GM06990 (cell line): ENCODE measurements at regions not wholly inside any gene's neighbourhood (a gene's known extent, or its start where the extent isn't known, plus 50 kb on each side); places are given as distances from the start of the nearest gene placed in this dataset.

Source experiments
- DNase-seq: peaks from one replicate; pipeline ENCODE4 v3.0.0-alpha.2; 2011; ENCODE audit not compliant: insufficient read length; ENCODE audit errors: extremely low read depth
- H3K27me3 ChIP-seq: replicated peaks from 2 replicates; pipeline ENCODE4 v1.6.0; 2011; ENCODE audit warnings: low read length; ENCODE audit not compliant: control insufficient read depth, insufficient read depth
- H3K36me3 ChIP-seq: 2 replicates; pipeline ENCODE4 v1.5.1; 2011; ENCODE audit warnings: low read length; ENCODE audit not compliant: control insufficient read depth, insufficient read depth
- H3K4me3 ChIP-seq: replicated peaks from 2 replicates; pipeline ENCODE4 v1.5.1; 2011; ENCODE audit warnings: low read depth, mild to moderate bottlenecking, control low read depth, low read length
- TF ChIP-seq, protein P1 (sequence below): IDR thresholded peaks from 2 replicates; pipeline ENCODE4 v1.5.1; 2011; ENCODE audit warnings: low read length, control low read depth, mild to moderate bottlenecking, inconsistent platforms; ENCODE audit not compliant: insufficient read depth, poor library complexity, severe bottlenecking

GRCh38 chr1:2969845-2970291 lies 51.4 kb upstream of the ACTRT2 start:
- H3K4me3 ChIP-seq = no peak overlapping the region
- TF ChIP-seq, protein P1, sequence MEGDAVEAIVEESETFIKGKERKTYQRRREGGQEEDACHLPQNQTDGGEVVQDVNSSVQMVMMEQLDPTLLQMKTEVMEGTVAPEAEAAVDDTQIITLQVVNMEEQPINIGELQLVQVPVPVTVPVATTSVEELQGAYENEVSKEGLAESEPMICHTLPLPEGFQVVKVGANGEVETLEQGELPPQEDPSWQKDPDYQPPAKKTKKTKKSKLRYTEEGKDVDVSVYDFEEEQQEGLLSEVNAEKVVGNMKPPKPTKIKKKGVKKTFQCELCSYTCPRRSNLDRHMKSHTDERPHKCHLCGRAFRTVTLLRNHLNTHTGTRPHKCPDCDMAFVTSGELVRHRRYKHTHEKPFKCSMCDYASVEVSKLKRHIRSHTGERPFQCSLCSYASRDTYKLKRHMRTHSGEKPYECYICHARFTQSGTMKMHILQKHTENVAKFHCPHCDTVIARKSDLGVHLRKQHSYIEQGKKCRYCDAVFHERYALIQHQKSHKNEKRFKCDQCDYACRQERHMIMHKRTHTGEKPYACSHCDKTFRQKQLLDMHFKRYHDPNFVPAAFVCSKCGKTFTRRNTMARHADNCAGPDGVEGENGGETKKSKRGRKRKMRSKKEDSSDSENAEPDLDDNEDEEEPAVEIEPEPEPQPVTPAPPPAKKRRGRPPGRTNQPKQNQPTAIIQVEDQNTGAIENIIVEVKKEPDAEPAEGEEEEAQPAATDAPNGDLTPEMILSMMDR = no peak
- no peaks in the 10 kb centered on the region for H3K36me3 ChIP-seq
- H3K27me3 ChIP-seq = no peaks in the 10 kb centered on the region
- no peak for DNase-seq

GRCh38 chr1:2970311-2971071 lies 50.8 kb upstream of the ACTRT2 start:
- TF ChIP-seq, protein P1 = no peak
- no peak for DNase-seq
- no peak overlapping the region for H3K4me3 ChIP-seq
- H3K27me3 ChIP-seq = no peaks in the 10 kb centered on the region
- no peaks in the 10 kb centered on the region for H3K36me3 ChIP-seq

DNA sequence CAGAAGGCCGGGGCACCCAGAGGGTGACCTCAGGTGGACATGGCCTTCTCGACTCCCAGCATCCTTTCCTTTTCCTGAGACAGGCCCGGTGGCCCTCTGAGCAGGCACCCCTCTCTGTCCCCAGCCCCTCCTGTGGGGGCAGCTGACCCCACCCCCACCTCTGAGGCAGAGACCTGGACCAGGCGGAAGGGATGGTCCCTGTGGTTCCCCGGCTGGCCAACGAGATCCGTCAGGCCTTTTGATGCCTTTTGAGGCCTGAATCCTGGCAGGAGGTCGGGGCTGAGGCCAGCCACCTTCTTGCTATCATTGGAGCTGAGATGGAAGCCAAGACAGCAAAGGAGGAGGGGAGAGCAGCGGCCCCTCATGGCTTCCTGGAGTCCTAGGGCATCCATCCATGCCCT lies 50.2 kb upstream of the ACTRT2 start:
- Histone ChIP-seq H3K4me3 (no peak overlapping the region), H3K27me3 (no peaks in the 10 kb centered on the region), H3K36me3 (no peaks in the 10 kb centered on the region)
- no peak for DNase-seq
- TF ChIP-seq, protein P1 = no peak
